GM18867 (cell line): ENCODE measurements at regions not wholly inside any gene's neighbourhood (a gene's known extent, or its start where the extent isn't known, plus 50 kb on each side); places are given as distances from the start of the nearest gene placed in this dataset.
"Not testable (repeated sequence)": the region's sequence is repeated elsewhere in the genome, so short reads cannot be mapped to it uniquely, and the experiment has no call there.

Experiments used
- ATAC-seq: cut with Tn5 transposase; IDR thresholded peaks from one replicate; pipeline ENCODE4 v1.9.1; 2021; ENCODE audit warnings: mild to moderate bottlenecking, moderate library complexity; ENCODE audit not compliant: unreplicated experiment

- ATAC-seq, result no peak
Observed at GRCh38 chr2:84223191-84223590, 235.9 kb downstream of the SUCLG1 start.

DNA sequence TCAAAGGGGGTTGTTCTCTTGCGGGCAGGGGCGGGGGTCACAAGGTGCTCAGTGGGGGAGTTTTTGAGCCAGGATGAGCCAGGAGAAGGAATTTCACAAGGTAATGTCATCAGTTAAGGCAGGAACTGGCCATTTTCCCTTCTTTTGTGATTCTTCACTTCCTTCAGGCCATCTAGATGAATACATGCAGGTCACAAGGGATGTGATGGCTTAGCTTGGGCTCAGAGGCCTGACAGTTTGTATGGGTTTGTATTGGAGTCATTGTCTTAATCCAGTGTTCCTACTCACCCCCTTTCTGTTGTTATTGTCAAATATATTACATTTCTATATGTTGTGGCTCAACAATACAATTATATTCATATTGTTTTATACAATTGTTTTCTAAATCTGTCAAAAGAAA lies 238.0 kb downstream of the SUCLG1 start:
- ATAC-seq, result not testable (repeated sequence)

- ATAC-seq, result no peak
Observed at GRCh38 chr2:84217456-84217855, 241.6 kb downstream of the SUCLG1 start.

DNA sequence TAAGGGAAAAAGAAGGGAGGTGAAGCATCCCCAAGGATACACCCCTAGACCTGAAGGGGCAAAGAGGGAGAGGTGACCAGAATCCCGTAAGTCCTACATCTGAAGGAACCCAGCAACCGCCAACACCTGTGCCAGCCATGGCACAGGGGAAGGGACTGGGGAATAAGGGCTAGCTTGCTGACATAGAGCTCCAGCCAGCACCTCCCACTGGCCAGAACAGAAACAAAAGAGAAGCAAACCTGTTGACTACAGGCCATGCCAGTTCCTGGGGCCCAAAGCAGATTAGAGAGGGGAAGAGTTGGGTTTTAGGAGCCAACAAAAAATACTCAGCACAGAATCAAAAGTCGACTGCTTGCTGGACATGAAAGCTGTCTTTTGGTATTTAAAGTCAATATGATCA lies 244.6 kb downstream of the SUCLG1 start:
- no peak for ATAC-seq

DNA sequence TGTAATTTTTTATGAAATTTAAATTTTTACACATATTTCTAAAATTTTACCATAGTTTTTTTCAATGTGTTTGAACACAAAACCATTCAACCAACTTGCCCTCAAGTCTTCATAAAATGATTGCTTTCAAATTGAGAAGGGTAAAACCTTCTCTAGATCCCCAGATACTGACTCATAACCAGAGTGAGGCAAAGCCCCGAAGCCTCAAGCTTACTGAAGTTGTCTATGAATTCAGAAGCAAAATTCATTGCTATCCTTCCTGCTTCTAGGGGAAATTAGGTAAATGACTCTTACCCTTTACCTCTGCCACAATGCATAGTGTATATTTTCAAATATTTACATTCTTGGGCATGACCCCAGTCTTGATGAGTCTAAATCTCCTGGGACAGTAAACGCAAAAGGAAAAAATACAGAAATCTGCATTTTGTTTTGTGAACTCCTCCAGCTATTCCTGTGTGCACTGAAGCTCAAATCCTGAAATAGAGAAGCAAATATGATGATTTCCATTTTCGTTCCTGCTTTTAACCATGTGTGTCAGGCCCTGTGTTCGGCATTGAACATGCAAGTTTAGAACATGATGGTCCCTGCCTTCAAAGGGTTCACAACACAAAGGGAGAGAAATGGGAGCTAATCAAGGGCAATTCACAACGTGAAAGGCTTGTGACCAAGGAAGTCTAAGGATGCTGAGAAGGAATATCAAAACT lies 246.3 kb downstream of the SUCLG1 start:
- peak; percentile 70 for ATAC-seq

DNA sequence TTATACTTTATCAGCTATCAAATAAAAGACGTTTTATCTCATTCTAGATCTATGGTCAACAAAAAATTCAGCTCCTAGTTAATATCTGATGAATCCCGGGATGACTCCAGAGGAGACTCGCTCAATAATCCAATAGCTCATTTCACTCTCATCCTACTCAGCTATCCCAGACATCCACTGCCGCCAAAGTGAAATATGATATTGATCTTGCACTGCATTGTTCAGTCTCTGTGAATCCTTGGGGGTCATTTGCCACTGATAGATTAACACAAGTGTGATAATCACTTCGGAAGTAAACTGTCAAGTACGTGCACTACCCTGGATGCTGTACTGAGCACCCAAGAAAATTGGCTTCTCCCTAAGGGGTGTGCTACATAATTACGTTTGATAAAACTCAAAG lies 249.1 kb downstream of the SUCLG1 start:
- ATAC-seq, result no peak

DNA sequence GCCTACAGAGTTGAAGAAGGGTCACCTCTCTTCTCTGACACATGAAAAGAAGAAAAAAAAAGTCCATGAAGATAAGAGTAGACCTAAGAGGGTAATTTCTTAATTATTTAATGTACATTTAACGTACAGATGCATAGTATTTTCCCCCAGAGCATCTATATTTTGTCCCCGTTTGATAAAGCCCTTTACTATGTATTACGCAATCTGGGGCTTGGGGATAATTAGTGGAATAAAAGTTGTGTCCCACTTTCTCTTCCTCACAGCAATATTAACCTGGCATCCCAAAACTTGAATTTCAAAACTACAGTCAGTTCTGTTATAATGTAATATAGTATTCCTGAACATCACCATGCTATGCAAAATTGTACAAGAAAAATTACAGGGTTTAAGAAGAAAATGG lies 254.1 kb downstream of the SUCLG1 start:
- ATAC-seq, result no peak

DNA sequence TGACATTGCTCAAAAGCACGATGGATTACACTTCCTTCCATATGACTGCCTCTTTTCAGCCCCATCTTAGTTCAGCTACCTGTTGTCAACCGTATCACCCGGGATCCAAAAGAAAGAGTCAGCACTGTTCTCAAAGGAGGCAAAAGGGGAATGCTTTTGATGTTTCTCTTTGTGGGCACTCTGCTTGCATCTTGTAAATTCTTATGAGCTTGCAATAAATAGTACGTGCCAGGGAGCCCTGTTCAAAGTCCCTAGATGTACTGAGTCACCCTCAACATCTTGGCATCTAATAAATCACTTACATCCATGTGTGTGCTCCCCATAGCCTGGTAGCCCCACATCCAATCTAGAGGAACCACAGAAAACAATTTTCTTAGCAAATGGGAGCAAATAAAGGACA lies 256.9 kb downstream of the SUCLG1 start:
- no peak for ATAC-seq

DNA sequence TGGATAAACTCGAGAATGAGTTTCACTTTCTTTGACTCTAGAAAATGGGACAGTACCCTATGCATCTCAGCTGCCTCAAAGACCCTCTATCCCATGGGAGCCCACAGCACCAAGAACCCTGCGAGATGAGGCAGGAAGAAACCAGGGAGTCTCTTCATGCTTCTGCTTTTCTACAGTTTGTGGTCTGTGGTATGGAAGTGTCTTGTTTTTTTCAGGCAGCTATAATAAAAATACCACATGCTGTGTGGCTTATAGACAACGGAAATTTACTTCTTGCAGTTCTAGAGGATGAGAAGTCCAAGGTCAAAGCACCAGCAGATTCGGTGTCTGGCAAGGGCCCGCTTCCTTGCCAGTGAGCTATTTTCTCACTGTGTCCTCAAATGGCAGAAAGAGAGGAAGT lies 257.9 kb downstream of the SUCLG1 start:
- no peak for ATAC-seq

DNA sequence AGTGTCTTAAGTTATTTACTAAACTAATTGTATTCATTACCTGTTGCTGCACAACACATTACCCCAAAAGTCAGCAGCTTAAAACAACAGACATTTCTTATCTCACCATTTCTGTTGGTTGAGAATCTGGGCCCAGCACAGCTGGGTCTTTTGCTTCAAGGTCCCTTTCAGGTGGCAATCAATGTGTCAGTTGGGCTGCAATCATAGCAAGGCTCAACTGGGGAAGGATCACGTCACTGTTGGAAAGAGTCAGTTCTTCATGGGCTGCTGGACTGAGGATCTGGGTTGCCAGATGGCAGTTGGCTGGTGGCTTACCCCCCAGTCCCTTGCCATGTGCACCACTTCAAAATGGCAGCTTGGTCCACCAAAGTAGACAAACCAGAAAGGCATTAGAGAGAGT lies 261.2 kb downstream of the SUCLG1 start:
- ATAC-seq, result no peak

DNA sequence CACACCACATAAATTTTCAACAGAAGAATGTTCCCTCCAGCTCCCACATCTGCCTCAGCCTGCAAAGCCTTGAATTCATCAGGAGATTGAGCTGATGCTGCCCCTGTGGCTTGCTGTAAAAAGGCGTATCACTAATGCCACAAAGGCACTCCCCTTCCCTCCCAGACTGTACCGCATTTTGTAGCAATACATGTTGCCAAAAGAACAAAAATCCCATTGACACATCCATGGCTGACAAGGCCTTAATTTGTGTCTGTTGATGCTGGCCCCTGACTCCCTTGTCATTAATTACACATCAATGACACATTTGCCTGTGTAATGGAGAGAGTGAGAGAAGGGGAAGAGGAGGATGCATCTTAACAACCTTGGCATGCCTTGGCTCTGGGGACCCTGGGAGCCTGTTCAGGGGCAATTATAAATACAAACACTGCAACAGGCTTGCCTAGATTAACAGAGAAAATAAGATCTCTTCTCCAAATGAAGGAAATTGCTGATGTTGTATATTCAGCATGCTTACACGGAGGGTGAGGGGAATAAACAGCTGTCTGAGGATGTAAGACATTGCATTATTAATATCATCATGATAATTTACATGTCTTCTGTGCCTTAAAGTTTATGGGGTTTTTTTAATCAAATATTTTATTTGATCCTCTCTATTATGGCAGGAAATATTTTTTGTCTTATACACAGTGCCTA lies 264.0 kb downstream of the SUCLG1 start:
- no peak for ATAC-seq

- no peak for ATAC-seq
Observed at GRCh38 chr2:84194181-84194580, 264.9 kb downstream of the SUCLG1 start.

DNA sequence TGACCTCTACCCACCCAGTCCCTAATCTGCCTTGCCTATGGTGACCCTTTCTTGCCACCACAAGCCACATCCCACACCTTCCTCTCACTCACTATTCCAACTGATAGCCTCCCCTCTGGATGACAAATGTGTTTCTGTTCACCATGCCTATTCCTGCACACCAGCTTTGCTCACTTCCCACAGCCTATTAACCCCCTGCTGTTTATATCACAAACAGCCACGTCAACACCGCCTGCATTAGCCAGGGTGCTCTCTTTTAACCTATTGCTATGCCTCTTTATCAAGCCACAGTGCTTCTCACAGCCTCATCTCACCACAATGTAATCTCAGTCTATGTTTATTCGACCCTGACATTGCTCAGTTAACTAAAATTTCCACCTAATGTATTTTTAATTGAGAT lies 271.8 kb downstream of the SUCLG1 start:
- ATAC-seq, result no peak

DNA sequence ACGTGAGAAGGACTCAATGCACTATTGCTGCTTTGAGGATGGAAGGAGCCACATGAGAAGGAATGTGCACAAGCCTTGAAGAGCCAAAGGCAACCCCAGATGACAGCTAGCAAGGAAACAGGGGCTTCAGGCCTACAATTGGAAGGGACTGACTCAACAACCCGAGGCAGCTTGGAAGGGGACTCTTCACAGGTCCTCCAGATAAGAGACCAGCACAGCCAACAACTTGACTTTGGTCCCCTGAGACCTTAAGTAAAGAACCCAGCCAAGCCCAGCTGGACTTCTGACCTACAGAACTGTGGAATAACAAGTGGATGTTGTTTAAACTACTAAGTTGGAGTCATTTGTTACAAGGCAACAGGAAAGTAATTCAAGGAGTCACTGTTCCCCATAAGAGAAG lies 277.2 kb downstream of the SUCLG1 start:
- ATAC-seq, result no peak

- no peak for ATAC-seq
Observed at GRCh38 chr2:84177733-84178132, 281.3 kb downstream of the SUCLG1 start.

GRCh38 chr2:84175970-84176369 lies 283.1 kb downstream of the SUCLG1 start:
- ATAC-seq, result no peak

- no peak for ATAC-seq
Observed at GRCh38 chr2:84175340-84175739, 283.7 kb downstream of the SUCLG1 start.

DNA sequence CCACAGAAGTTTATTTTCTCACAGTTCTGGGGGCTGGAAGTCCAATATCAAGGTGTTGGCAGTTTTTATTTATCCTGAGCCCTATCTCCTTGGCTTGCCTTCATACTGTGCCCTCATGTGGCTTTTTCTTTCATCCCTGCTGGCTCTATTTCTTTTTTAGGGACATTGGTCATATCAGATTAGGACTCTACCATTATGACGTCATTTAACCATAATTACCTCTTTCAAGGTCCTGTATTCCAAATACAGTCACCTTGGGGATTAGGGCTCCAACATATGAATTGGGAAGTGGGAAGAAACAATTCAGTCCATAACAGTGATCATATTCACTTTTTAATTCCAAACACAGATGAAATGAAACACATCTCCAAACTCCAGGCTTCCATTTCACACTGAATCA lies 286.0 kb downstream of the SUCLG1 start:
- no peak for ATAC-seq

- no peak for ATAC-seq
Observed at GRCh38 chr2:84170979-84171378, 288.1 kb downstream of the SUCLG1 start.

- ATAC-seq, result no peak
Observed at GRCh38 chr2:84169871-84170270, 289.2 kb downstream of the SUCLG1 start.

GRCh38 chr2:84168552-84168951 lies 290.5 kb downstream of the SUCLG1 start:
- not testable (repeated sequence) for ATAC-seq

- ATAC-seq, result no peak
Observed at GRCh38 chr2:84165256-84165655, 293.8 kb downstream of the SUCLG1 start.

- ATAC-seq, result no peak
Observed at GRCh38 chr2:84160453-84160852, 298.6 kb downstream of the SUCLG1 start.
